Activated CD4-positive, alpha-beta T cell treated with anti-CD3 and anti-CD28 coated beads, Interleukin-2, Interleukin-6, amounts not matched to agents 100 ng/mL and 50 ng/mL, durations not matched to agents 16 hours and 8 hours (primary cell): ENCODE measurements at regions not wholly inside any gene's neighbourhood (a gene's known extent, or its start where the extent isn't known, plus 50 kb on each side); places are given as distances from the start of the nearest gene placed in this dataset.

ENCODE experiments used
- DNase-seq: peaks from one replicate; pipeline ENCODE4 v3.0.0-alpha.2; 2020

DNA sequence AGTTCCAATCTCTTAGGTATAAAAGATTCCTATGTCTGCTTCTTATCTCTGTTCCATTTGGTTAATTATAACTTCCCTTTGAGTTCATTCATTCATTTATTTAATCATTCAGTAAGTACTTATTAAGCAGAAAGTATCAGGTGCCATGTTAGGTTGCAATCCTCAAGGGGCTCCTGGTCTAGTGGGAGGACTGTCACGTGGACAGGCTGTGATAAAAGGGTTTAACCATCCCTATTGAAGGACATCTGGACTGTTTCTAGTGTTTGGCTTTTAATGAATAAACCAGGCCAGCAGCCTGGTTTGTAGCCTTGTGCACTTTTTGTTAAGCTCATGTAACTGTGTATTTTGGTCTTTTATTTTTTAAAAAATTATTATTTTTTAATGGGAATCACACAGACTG, 162.1 kb upstream of the OGFRL1 start:
- no peak for DNase-seq

DNA sequence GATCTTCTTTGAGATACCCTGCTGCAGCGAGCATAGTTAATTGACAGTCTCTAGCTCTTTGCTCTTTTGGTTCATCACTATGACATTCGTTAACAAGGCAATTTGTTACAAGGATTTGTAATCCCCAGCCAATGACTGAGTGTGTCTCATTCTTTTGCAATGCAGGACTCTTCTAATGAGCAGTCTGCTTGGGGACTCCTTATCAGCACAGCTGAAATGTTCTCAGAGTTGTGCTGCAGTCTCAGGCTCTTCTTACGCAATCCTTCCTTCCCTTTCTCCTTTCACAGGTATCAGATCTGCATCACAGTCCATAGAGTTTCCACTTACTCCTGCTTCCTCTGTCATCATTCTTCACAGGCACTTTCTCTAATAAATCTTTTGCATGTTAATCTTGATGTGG, 161.2 kb upstream of the OGFRL1 start:
- no peak for DNase-seq

DNA sequence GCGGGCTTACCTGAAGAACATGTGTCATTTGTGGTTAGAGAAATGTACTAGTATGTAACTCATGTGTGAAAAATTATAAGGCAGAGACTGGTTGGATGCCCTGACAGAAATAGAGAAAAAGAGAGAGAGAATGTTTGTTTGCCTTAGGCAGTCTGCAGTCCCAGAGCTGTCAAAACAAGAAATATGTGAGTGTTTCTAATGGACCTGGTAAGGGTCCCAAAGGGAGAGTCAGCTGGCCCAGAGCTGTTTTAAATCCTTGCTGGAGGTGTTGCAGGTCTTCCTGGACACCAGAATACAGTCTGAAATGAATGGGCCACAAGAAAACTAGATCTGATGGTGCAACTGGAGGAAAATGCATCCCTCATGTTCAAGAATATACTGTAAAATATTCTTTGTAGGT, 158.3 kb upstream of the OGFRL1 start:
- no peak for DNase-seq

DNA sequence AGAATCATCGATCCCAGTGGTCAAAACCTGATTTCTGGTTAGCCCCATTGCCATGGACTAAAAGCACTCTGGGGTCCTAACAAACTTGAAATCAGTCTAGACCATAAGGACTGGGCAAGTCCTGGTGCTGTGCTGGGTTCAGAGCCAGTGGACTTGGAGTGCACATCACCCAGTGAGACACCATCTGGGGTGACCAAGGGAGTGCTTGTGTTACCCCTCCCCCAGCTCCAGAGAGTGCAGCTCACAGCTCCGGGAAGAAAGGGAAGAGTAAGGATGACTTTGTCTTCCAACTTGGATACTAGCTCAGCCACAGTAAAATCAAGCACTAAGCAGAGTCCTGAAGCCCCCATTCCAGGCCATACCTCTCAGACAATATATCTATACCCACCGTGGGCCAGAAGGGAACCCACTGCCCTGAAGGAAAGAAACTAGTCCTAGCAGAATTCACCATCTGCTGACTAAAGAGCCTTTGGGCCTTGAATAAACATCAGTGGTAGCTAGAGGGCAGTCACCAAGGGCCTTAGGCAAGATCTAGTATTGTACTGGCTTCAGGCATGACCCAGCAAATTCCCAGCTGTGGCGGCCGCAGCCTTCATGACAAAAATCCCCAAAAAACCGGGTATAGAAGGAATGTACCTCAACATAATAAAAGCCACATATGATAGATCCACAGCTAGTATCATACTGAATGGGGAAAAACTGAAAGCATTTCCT, 153.5 kb upstream of the OGFRL1 start:
- DNase-seq: no peak

DNA sequence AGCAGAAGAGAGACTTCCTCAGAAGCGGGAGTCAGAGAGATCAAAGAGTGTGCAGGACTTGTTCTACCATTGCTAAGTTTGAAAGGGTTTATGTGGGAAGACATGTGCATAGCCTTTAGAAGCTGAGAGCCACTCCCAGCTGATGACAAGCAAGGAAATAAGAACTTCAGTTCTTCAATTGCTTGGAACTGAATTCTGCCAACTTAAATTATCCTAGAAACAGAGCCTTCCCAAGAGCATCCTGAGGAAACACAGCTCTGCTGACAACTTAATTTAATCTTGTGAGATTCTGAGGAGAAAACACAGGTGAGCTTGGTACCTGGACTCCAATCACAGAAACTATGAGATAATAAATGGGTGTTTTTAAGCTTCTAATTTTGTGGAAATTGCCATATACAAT, 150.6 kb upstream of the OGFRL1 start:
- no peak for DNase-seq

DNA sequence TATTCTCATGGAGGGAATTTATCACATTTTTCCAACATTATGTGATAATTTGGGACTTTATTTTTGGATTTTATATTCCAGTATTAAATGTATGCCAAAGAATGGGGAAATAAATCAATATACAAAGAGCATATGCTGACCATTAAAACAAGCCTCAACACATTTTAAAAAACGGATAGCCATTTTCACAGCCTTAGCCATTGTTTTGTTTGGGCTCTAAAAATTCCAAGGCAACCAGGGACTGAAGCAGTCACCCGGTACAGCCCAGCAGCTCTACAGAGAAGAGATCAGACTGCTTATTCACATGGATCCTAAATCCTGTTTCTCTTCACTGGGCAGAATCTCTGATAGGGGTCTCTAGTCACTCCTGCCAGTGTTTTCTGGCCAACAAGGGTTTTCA, 150.2 kb upstream of the OGFRL1 start:
- DNase-seq: no peak

DNA sequence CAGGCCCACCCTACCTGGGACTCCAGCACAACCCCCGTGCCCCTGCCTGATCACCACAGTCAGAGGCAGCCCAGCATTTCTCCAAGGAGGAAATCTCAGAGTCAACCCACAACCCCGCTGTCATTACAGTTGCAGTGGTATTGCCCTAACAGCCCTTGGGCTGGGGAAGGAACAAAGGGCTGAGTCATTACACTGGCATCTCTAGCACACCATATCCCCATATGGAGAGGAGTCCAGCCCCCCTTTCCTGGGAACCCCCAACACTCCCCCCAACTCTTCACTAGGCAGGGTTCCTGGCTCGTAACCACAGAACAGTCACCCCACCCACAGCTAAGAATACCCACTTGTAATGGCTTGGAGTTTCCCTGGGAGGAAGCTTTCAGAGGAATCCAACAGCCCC, 149.4 kb upstream of the OGFRL1 start:
- DNase-seq: no peak

DNA sequence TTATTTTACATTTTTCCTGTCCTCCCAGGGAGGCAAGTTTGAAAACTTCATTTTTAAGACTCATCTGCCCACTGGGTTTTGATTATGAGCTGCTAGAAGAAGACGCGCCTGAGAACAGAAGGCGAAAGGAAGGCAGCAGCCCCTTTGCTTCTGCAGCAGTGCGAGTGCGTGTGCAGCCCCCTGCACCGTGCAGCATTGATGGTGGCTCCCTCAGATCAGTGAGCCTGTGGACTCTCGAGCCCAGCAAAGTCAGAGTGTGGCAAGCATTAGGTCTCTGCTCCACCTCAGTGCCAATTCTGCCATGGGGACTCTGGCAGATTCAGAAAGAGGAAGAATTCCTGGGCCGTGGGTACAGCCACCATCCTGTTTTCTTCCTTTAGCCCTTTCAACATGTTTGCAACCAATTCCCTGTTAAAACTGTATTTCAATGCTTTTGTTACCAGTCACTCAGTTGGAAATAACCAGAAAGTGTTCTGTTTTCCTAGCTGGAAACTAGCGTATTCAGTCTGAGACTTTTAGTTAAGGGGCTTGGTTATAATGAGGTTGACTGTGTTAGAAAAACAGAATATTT, 134.8 kb upstream of the OGFRL1 start:
- no peak for DNase-seq

DNA sequence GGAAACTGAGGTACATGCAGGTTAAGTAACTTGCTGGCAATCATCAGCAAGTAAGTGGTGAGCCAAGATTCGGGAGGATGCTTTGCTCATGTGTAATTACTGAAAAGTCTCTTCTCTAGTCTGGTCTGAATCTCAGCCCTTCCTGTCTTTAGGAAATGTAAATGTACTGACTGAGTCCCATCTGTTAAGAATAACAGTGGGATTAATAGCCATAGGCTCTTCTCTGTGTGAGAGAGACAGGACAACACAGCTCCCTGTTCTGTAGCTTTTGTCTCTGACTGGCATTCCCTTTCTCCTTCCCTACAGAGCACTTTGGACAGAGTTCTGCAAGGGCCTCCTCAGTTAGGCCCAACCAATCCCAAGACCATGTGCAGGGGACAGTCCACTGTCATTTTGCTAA, 131.3 kb upstream of the OGFRL1 start:
- no peak for DNase-seq

DNA sequence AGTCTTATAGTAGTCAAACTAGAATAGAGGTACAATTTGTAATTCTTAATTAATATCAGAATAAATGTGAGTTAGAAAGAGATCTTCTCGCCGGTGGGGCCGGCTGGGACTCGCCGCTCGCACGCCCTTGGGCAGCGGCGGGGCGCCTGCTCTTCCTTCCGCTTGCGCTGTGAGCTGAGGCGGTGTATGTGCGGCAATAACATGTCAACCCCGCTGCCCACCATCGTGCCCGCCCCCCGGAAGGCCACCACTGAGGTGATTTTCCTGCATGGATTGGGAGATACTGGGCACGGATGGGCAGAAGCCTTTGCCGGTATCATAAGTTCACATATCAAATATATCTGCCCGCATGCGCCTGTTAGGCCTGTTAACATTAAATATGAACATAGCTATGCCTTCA, 123.7 kb upstream of the OGFRL1 start:
- no peak for DNase-seq

DNA sequence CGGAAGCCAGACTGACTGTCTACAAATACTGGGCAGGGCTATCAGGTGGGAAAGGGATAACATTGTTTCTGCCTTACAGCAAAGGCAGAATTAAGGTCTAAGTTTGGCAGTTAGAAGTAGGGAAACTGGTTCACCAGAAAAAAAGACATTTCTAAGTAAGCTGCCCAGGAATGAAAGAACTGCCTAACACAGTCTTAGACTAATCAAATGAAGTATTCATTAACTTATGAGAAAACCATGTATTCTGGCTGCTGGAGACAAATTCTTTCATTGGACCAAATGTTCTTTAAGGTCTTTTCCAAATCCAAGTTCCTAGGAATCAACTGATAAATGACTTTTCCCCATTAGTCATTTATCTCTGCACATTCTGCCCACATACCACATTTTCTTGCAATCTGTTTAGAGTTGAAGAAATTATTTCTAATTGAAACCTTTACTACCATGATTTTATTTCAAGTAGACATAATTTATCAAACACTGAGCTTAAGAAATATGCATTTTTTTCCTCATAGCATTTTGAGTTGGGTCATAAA, 120.3 kb upstream of the OGFRL1 start:
- no peak for DNase-seq

DNA sequence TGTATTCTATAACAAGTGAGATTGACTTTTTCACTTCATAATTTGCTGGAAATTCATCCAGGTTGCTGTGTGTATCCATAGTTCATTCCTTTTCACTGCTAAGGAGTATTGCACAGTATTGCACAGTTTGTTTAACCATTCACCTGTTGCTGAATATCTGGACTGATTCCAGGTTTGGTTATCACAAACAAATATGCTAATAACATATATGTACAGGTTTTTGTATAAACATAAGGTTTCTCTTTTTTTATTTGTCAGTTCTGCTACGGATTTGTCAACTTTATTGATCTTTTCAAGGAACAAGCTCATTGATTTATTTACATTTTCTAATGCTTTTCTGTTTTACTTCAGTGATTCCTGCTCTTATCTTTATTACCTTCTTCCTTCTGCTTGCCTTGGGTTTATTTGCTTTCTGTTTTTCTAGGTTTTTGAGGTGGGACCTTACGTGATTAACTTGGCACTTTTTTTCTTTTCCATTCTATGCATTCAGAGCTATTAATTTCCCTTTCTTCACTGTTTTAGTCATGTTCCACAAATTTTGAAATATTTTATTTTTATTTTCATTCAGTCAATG, 117.0 kb upstream of the OGFRL1 start:
- DNase-seq: no peak

DNA sequence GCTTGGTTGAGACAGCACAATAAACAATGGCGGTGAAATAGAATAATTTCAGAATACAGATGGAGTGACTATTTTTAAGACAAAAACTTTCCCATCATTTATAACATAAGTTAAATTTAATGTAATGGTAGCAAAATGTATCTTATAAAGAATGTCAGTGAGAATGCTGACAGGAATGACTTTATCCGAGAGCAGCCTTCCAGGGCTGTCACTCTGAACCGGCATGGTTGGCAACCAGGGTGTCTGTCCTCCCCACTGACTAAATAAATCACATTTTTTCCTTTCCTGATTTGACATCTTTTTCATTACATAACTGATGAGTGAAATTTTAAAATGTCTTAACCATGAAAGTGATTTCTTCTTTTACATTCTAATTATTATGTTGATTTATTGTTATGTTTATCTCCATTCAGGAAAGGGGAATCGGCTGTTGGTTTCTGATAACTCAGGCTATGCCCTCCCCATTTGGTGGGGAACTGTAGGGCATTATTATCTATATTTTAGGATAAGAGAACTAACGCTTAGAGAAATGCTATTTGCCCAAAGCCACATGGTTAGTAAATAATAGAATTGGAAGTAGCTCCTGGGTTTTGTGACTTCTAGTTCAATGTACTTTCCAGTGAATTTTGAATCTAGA, 109.2 kb upstream of the OGFRL1 start:
- DNase-seq: no peak

DNA sequence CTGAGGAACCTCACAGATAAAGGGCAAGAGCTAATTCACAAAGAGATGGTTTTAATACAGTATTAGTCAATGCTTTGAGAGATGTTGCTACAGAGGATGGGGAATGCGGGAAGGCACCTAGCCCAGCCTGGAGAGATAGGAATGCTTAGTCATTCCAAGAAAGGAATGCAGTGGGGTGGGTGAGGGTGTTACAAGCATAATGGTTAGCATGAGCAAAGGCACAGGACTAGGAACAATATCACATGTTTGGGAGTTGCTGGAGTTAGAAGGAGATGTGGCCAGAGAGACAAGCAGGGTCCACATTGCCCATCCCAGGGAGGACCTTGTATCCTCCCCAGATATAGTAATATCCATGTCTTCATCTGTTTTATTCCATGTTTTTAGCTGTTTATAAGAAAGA, 107.0 kb upstream of the OGFRL1 start:
- DNase-seq: no peak

DNA sequence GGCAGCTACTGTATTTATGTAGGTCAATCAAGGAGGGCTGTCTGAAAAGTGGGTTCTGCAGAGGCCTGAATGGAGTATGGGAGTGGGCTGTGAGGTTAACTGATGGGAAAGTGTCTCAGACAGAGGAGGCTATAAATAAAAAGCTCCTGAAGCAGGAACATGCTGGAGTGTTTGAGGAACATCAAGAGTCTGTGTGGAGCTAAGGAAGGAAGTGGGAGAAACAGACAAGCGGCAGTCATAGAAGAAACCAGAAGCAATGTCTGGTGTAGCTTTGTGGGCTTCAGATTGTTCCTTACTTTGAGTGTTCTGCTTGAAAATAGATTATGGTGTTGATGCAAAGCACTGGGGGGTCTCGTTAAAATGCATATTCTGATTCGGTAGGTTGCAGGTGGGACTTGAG, 101.5 kb upstream of the OGFRL1 start:
- no peak for DNase-seq

DNA sequence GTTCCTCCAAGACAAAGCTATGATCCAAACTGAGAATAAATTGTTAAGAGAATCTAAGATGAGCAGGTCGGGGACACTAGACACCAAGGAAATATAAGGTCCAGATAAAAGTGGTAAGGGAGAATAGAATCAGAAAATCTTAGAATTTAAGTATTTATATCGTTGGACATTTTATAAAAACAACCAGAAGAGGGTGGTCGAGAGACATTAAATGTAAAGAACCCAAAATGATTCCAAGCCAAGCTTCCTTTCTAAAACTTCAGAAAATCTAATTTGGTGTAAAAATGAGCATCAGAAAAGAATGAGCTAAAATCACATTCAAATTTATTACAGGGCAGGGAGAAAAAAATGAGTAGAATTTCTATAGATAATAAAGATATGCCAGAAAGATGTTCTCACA, 97.8 kb upstream of the OGFRL1 start:
- DNase-seq: no peak

DNA sequence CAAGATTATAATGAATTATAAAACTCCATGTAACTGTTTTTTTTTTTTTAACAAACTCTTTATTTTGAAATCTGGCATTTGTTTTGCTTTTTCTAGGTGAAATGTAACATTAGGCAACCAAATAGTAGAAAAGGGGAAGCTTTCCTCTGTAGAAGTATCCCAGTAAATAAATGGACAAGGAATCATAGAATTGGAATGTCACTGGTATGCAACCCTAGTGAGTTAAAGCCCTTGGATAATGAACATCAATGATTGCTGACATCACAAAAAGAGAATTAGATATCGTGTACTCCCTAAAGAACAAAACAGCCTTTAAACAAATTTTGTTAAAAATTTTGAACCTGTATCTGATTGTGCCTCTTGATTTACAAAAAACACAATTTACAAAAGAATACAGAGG, 93.9 kb upstream of the OGFRL1 start:
- DNase-seq: no peak

DNA sequence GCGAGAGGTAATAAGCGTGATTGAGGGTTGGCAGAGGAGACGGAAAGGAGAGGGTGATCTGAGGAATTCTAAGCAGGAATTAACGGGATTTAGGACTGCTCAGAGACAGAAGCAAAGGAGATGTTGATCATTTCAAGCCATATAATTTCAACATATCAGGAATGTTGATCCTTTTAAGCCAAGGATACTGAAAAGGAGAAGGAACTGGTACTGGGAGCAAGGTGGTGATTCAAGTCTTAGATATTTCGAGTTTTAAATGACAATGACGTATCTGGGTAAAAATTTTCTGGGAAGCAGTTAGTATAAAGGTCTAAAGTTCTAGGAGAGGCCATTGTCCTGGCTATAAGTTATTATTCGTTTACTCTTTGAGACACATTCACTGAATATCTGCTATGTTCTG, 91.3 kb upstream of the OGFRL1 start:
- DNase-seq: no peak

DNA sequence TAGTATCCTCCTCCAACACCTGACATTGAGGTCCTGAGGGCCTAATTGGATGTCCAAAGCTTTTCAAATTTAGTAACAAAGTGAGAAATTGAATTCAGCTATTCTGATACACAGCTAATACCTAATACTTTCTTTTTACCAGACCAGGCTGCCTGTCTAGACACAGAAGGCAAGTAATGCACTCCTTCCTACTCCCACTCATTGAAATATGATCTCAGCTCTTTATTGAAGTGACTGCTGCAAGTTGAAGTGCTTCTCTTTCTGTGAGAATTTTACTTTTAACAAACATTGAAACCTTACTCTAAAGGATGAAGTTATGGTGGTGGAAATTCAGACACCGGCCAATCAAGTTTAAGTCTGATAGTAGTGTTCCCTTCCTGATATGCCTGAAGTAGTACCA, 90.8 kb upstream of the OGFRL1 start:
- DNase-seq: no peak

DNA sequence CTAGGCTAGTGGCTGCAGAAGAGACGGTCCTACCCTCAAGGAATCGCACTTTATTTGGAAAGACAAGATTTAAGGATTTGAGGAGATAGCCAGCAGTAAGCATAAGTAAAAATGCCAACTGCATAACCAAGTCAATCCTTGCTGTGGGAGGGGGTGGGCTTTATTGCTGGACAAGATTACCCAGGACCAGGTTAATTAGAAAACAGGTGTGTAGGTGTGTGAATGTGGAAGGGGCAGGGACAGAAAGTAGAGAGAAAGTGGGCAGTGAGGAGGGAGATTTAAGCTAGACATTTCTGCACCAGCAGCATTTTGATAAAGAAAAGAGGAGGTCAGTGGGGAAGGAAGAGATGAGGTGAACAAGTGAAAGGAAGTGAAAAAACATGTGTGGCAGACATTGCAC, 89.7 kb upstream of the OGFRL1 start:
- no peak for DNase-seq

DNA sequence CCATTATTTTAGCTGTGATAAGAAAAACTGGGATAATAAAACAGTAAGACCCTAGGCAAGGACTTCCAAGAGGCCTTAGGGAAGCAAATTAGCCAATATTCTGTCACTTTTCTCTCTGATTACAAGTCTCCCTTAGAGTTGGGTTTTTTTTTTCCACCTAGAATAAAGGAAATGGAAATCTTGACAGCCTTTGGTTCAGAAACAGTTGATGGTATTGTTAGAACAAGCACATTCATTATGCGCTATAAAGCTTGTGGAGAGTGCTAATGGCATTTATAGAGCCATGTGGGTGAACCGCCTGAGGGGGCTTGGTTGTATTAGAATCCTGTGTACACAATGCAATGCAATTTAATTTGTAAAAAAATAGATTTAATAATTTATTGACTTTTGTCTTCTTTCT, 88.9 kb upstream of the OGFRL1 start:
- DNase-seq: no peak

DNA sequence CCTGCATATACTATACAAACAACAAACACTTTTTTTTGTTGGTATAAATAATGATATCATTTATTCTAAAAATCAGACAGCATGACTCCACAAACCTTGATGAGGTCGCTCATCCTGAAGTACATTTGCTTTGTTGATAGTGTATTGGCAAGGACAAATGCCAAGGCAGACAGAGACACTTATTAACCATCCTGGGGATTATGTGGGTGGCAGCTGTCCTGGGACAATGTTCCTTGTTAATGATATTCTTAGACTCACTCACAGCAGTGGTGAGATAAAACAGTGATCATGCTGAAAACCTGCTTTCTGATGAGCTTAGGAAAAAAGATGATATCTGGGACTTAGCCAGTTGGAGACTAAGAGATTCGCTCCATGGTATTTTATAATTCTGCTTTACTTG, 85.4 kb upstream of the OGFRL1 start:
- no peak for DNase-seq

DNA sequence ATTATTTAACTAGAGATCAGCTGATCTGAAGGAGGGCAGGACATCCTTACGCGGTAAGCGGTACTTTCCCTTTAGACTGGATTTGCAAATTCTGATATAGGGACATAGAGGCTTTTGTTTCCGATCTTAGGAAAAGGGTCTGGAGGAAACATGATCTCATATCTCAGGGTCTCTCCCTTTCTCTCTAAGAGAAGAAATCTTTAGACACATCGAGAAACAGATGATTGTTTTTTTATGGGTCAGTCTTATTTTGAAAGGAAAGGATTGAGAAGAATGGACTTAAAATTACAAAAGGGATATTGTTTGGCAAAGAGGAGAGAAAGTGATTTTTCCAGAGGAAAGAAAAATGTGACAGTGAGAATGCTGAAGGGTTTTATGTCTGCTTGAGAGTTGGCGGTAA, 83.9 kb upstream of the OGFRL1 start:
- DNase-seq: no peak

DNA sequence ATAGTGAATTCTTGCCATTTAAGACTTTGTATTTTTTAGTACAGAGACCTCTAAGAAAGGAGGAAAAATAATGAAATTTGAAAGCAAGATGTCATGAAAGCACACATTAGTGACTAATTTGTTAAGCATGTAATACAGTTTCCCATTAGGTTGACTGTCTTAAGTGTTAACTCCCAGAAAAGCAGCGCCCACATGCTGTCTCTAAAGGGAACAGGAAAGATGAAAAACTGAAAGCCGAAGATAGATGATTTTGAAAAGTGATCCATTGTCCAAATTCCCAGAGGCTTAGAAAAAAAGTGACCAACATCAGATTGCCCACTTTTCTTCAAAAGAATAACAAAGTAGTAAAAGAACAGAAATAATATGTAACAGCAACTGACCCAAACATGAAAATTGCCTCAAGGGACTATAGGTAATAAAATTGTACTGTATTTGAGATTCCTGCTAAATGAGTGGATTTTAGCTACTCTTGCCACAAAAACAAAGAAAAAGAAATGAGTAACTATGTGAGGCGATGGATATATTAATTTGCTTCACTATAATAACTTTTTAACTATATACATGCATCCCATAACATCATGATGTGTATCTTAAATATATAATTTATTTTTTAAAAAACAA, 83.2 kb upstream of the OGFRL1 start:
- DNase-seq: no peak
